ENCODE measurements at regions not wholly inside any gene's neighbourhood (a gene's known extent, or its start where the extent isn't known, plus 50 kb on each side); places are given as distances from the start of the nearest gene placed in this dataset.

- no peak overlapping the region for H3K27ac Mint-ChIP-seq
- POLR2A ChIA-PET, result no interaction called here
- DNase-seq, result no peak
- no peaks in the 10 kb centered on the region for H3K36me3 Mint-ChIP-seq
- H3K4me3 Mint-ChIP-seq, result no peak overlapping the region
- no peaks in the 10 kb centered on the region for H3K4me1 Mint-ChIP-seq
- no peaks in the 10 kb centered on the region for H3K9me3 Mint-ChIP-seq
- no peak for ATAC-seq (ENCODE audit: low read depth)
- H3K27me3 Mint-ChIP-seq, result peaks cover 41% of the 10 kb centered on the region
These were observed 51.4 kb upstream of the CISTR start for GRCh38 chr12:53803194-53803593.

GRCh38 chr12:53803703-53804102 lies 51.9 kb upstream of the CISTR start:
- no peaks in the 10 kb centered on the region for H3K9me3 Mint-ChIP-seq
- no peak for ATAC-seq (ENCODE audit: low read depth)
- no peaks in the 10 kb centered on the region for H3K4me1 Mint-ChIP-seq
- POLR2A ChIA-PET, result no interaction called here
- H3K27ac Mint-ChIP-seq, result no peak overlapping the region
- peaks cover 37% of the 10 kb centered on the region for H3K27me3 Mint-ChIP-seq
- H3K4me3 Mint-ChIP-seq, result no peak overlapping the region
- H3K36me3 Mint-ChIP-seq, result no peaks in the 10 kb centered on the region
- no peak for DNase-seq

- Mint-ChIP-seq H3K4me1 (no peaks in the 10 kb centered on the region), H3K36me3 (no peaks in the 10 kb centered on the region), H3K27ac (no peak overlapping the region), H3K4me3 (no peak overlapping the region), H3K27me3 (peaks cover 32% of the 10 kb centered on the region), H3K9me3 (no peaks in the 10 kb centered on the region)
- POLR2A ChIA-PET, result no interaction called here
- ATAC-seq (ENCODE audit: low read depth), result no peak
- DNase-seq, result no peak
These were observed 52.6 kb upstream of the CISTR start for GRCh38 chr12:53804429-53804828.

GRCh38 chr12:53805067-53805466 lies 53.3 kb upstream of the CISTR start:
- Mint-ChIP-seq H3K27ac (no peak overlapping the region), H3K9me3 (no peaks in the 10 kb centered on the region), H3K4me3 (no peak overlapping the region), H3K4me1 (no peaks in the 10 kb centered on the region), H3K27me3 (peaks cover 31% of the 10 kb centered on the region), H3K36me3 (no peaks in the 10 kb centered on the region)
- POLR2A ChIA-PET, result no interaction called here
- no peak for ATAC-seq (ENCODE audit: low read depth)
- DNase-seq, result no peak

- Mint-ChIP-seq H3K27me3 (peaks cover 27% of the 10 kb centered on the region), H3K4me1 (no peaks in the 10 kb centered on the region)
- POLR2A ChIA-PET, result no interaction called here
These were observed 54.0 kb upstream of the CISTR start for GRCh38 chr12:53805791-53806190.

GRCh38 chr12:53806721-53807120 lies 54.9 kb upstream of the CISTR start:
- Mint-ChIP-seq H3K4me3 (no peak overlapping the region), H3K27ac (no peak overlapping the region), H3K4me1 (no peaks in the 10 kb centered on the region), H3K36me3 (no peaks in the 10 kb centered on the region), H3K9me3 (no peaks in the 10 kb centered on the region), H3K27me3 (peaks cover 21% of the 10 kb centered on the region)
- POLR2A ChIA-PET, result no interaction called here
- DNase-seq (no peak), ATAC-seq (ENCODE audit: low read depth) (no peak)

More at GRCh38 chr12:53805791-53806190, 54.0 kb upstream of the CISTR start:
- no peaks in the 10 kb centered on the region for H3K36me3 Mint-ChIP-seq
- H3K27ac Mint-ChIP-seq, result no peak overlapping the region
- H3K9me3 Mint-ChIP-seq, result no peaks in the 10 kb centered on the region
- no peak overlapping the region for H3K4me3 Mint-ChIP-seq
- DNase-seq (no peak), ATAC-seq (ENCODE audit: low read depth) (no peak)

- Mint-ChIP-seq H3K36me3 (no peaks in the 10 kb centered on the region), H3K9me3 (no peaks in the 10 kb centered on the region), H3K27me3 (peaks cover 24% of the 10 kb centered on the region), H3K27ac (no peak overlapping the region), H3K4me1 (no peaks in the 10 kb centered on the region), H3K4me3 (no peak overlapping the region)
- no peak for ATAC-seq (ENCODE audit: low read depth)
- POLR2A ChIA-PET, result no interaction called here
- DNase-seq, result no peak
These were observed 55.6 kb upstream of the CISTR start for GRCh38 chr12:53807322-53807860.

- Mint-ChIP-seq H3K9me3 (no peaks in the 10 kb centered on the region), H3K36me3 (no peaks in the 10 kb centered on the region), H3K27me3 (peaks cover 27% of the 10 kb centered on the region), H3K4me1 (no peaks in the 10 kb centered on the region), H3K4me3 (no peak overlapping the region), H3K27ac (no peak overlapping the region)
- DNase-seq (no peak), ATAC-seq (ENCODE audit: low read depth) (no peak)
- POLR2A ChIA-PET, result no interaction called here
These were observed 56.4 kb upstream of the CISTR start for GRCh38 chr12:53808023-53808705.

- no peak for DNase-seq
- Mint-ChIP-seq H3K9me3 (no peaks in the 10 kb centered on the region), H3K4me1 (no peaks in the 10 kb centered on the region), H3K36me3 (no peaks in the 10 kb centered on the region), H3K27me3 (peaks cover 29% of the 10 kb centered on the region), H3K4me3 (no peak overlapping the region), H3K27ac (no peak overlapping the region)
- ATAC-seq (ENCODE audit: low read depth), result no peak
- POLR2A ChIA-PET, result no interaction called here
These were observed 57.2 kb upstream of the CISTR start for GRCh38 chr12:53809005-53809404.

- no peaks in the 10 kb centered on the region for H3K36me3 Mint-ChIP-seq
- H3K9me3 Mint-ChIP-seq, result no peaks in the 10 kb centered on the region
- DNase-seq, result no peak
- POLR2A ChIA-PET, result no interaction called here
- H3K4me3 Mint-ChIP-seq, result no peak overlapping the region
- peaks cover 24% of the 10 kb centered on the region for H3K27me3 Mint-ChIP-seq
- ATAC-seq (ENCODE audit: low read depth), result no peak
- no peak overlapping the region for H3K27ac Mint-ChIP-seq
- H3K4me1 Mint-ChIP-seq, result no peaks in the 10 kb centered on the region
These were observed 59.2 kb upstream of the CISTR start for GRCh38 chr12:53810950-53811349.

- Mint-ChIP-seq H3K4me3 (no peak overlapping the region), H3K9me3 (no peaks in the 10 kb centered on the region), H3K4me1 (no peaks in the 10 kb centered on the region), H3K36me3 (no peaks in the 10 kb centered on the region), H3K27ac (no peak overlapping the region), H3K27me3 (peaks cover 22% of the 10 kb centered on the region)
- DNase-seq, result no peak
- no peak for ATAC-seq (ENCODE audit: low read depth)
- POLR2A ChIA-PET, result no interaction called here
These were observed 59.8 kb upstream of the CISTR start for GRCh38 chr12:53811606-53812005.

- H3K4me3 Mint-ChIP-seq, result no peak overlapping the region
- DNase-seq (no peak), ATAC-seq (ENCODE audit: low read depth) (no peak)
- no peaks in the 10 kb centered on the region for H3K9me3 Mint-ChIP-seq
- H3K36me3 Mint-ChIP-seq, result no peaks in the 10 kb centered on the region
- H3K27ac Mint-ChIP-seq, result no peak overlapping the region
- peaks cover 3% of the 10 kb centered on the region for H3K4me1 Mint-ChIP-seq
- POLR2A ChIA-PET, result interaction anchor here (0.6 kb wide), 1 partner anchor 435 kb away, joined by 6 read pairs; no protein-coding TSS in a partner anchor
- peaks cover 33% of the 10 kb centered on the region for H3K27me3 Mint-ChIP-seq
These were observed 64.7 kb upstream of the CISTR start for GRCh38 chr12:53816360-53817020.

- Mint-ChIP-seq H3K4me3 (no peak overlapping the region), H3K9me3 (no peaks in the 10 kb centered on the region), H3K36me3 (no peaks in the 10 kb centered on the region), H3K27ac (no peak overlapping the region), H3K27me3 (peaks cover 33% of the 10 kb centered on the region), H3K4me1 (peaks cover 3% of the 10 kb centered on the region)
- POLR2A ChIA-PET, result no interaction called here
- ATAC-seq (ENCODE audit: low read depth) (no peak), DNase-seq (no peak)
These were observed 65.2 kb upstream of the CISTR start for GRCh38 chr12:53817021-53817389.

GRCh38 chr12:53820514-53821306 lies 68.9 kb upstream of the CISTR start:
- H3K4me3 Mint-ChIP-seq, result no peak overlapping the region
- POLR2A ChIA-PET, result no interaction called here
- peaks cover 3% of the 10 kb centered on the region for H3K4me1 Mint-ChIP-seq
- no peak overlapping the region for H3K27ac Mint-ChIP-seq
- H3K27me3 Mint-ChIP-seq, result peaks cover 36% of the 10 kb centered on the region
- ATAC-seq (ENCODE audit: low read depth) (no peak), DNase-seq (no peak)
- no peaks in the 10 kb centered on the region for H3K9me3 Mint-ChIP-seq
- H3K36me3 Mint-ChIP-seq, result no peaks in the 10 kb centered on the region

All from activated naive CD8-positive, alpha-beta T cell treated with anti-CD3 and anti-CD28 coated beads, Interleukin-2, amount 10 ng/mL, durations not matched to agents 7 days and 5 days (primary cell).